Gastrocnemius medialis (tissue), 4 donors: ENCODE measurements at regions not wholly inside any gene's neighbourhood (a gene's known extent, or its start where the extent isn't known, plus 50 kb on each side); places are given as distances from the start of the nearest gene placed in this dataset.

Experiments used
- ATAC-seq, 2 donors: fragments of 150-250 bp; one replicate each; pipeline ENCODE4 v1.9.1; 2016
- DNase-seq, 2 donors: peaks; one replicate each; pipeline ENCODE4 v3.0.0-alpha.2; 2019
- H3K27ac ChIP-seq, 4 donors: fragments of 200-600 bp; sonication (generic); 1 replicate in 1 of 4; 2 replicates in 3 of 4; pipeline ENCODE4 v1.5.1; 2016 to 2018; ENCODE audit warnings: mild to moderate bottlenecking in 2 of 4, moderate library complexity in 1 of 4
- H3K27me3 ChIP-seq, 3 donors: fragments of 200-600 bp; sonication (generic) in 2 of 3; 1 replicate in 1 of 3; 2 replicates in 2 of 3; pipeline versions ENCODE4 v1.5.1 to v1.6.0; 2016 to 2019; ENCODE audit warnings: mild to moderate bottlenecking in 1 of 3, moderate library complexity in 1 of 3
- H3K36me3 ChIP-seq, 2 donors: fragments of 200-600 bp; sonication (generic) in 1 of 2; one replicate each; pipeline ENCODE4 v1.5.1; 2017 to 2018
- H3K4me1 ChIP-seq, 2 donors: fragments of 200-600 bp; sonication (generic) in 1 of 2; one replicate each; pipeline ENCODE4 v1.5.1; 2016 to 2017; ENCODE audit warnings: mild to moderate bottlenecking in 2 of 2
- H3K4me3 ChIP-seq, 4 donors: fragments of 200-600 bp; sonication (generic) in 3 of 4; 1 replicate in 1 of 4; 2 replicates in 3 of 4; pipeline ENCODE4 v1.5.1; 2016 to 2019; ENCODE audit warnings: mild to moderate bottlenecking in 2 of 4
- H3K9me3 ChIP-seq, 3 donors: fragments of 200-600 bp; sonication (generic) in 2 of 3; 1 replicate in 1 of 3; 2 replicates in 2 of 3; pipeline ENCODE4 v1.5.1; 2016 to 2019
- POLR2A ChIP-seq, 2 donors: fragments of 450-650 bp; IDR thresholded peaks; one replicate each; pipeline ENCODE4 v1.6.1; 2017; ENCODE audit warnings: antibody characterized with exemption in 2 of 2, mild to moderate bottlenecking in 2 of 2, moderate library complexity in 2 of 2
- in situ Hi-C, 4 donors: fragments of 200-750 bp; cut with MboI; loops; one replicate each; pipeline versions ENCODE4 v1.15.0 to v1.8.0; 2017; ENCODE audit warnings: low sequenced_read_pairs in 4 of 4
- intact Hi-C: fragments of 100-400 bp; cut with DNase I; formaldehyde crosslinking; loops from one replicate; pipeline ENCODE4 v1.15.1; 2023; ENCODE audit warnings: low total_unique reads
- TF ChIP-seq, protein P1 (sequence below), 5 experiments: fragments of 450-650 bp in 3 of 5; fragments of 200-600 bp in 2 of 5; sonication (generic) in 2 of 5; IDR thresholded peaks in 4 of 5; conservative IDR thresholded peaks in 1 of 5; 1 replicate in 4 of 5; 2 replicates in 1 of 5; pipeline ENCODE4 v1.5.1; 2016 to 2019; ENCODE audit warnings: antibody characterized with exemption in 5 of 5, mild to moderate bottlenecking in 3 of 5, moderate library complexity in 3 of 5

DNA sequence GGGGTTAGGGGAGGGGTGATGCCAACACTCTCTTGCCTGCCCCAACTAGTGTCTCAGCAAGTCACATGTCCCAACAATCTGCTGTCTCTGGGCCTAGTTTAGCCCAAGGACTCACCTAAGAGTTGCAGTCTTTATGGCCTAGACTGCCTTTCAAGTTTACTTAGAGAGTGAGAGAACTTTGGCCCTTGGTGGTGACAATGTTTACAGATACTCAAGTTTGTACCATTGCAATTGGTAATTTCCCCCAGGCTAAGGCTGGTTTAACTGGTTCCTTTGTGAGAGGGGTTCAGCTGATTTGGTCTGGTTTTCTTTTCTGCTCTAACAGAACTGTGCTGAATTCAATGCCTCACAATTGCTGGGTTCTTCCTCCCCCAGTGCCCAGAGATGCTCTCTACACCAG lies 1279.9 kb upstream of the EYS start:
- H3K4me3 ChIP-seq: no peak overlapping the region
- DNase-seq (no peak), ATAC-seq (no peak)
- in situ Hi-C loops: no loop called here
- H3K4me1 ChIP-seq: no peaks in the 10 kb centered on the region
- no peaks in the 10 kb centered on the region for H3K27me3 ChIP-seq
- no peaks in the 10 kb centered on the region for H3K9me3 ChIP-seq
- intact Hi-C loops: no loop called here
- no peak overlapping the region for H3K27ac ChIP-seq
- H3K36me3 ChIP-seq: no peaks in the 10 kb centered on the region
- TF ChIP-seq, protein P1, sequence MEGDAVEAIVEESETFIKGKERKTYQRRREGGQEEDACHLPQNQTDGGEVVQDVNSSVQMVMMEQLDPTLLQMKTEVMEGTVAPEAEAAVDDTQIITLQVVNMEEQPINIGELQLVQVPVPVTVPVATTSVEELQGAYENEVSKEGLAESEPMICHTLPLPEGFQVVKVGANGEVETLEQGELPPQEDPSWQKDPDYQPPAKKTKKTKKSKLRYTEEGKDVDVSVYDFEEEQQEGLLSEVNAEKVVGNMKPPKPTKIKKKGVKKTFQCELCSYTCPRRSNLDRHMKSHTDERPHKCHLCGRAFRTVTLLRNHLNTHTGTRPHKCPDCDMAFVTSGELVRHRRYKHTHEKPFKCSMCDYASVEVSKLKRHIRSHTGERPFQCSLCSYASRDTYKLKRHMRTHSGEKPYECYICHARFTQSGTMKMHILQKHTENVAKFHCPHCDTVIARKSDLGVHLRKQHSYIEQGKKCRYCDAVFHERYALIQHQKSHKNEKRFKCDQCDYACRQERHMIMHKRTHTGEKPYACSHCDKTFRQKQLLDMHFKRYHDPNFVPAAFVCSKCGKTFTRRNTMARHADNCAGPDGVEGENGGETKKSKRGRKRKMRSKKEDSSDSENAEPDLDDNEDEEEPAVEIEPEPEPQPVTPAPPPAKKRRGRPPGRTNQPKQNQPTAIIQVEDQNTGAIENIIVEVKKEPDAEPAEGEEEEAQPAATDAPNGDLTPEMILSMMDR (IDR thresholded peaks at IDR 0.05 in 4 of 5, conservative IDR thresholded peaks at IDR 0.05 in 1 of 5): no peak
- no peak for TF ChIP-seq POLR2A (IDR thresholded peaks at IDR 0.05)

DNA sequence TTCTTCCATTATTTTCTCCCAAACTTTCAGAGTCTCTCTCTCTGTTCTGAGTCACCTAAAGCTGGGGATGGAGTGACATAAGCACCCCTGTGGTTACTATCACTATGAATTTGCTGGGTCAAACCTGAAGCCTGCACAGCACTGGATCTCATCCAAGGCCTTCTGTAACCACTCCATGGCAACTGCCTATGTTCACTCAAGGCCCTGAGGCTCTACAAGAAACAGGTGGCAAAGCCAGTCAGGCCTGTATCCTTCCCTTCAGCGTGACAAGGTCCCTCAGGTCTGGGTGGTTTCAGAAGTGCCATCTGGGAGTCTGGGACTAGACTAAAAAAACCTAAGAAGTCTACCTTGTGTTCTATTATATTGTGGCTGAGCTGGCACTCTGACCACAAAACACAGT lies 1278.8 kb upstream of the EYS start:
- intact Hi-C loops (no loop called here), in situ Hi-C loops (no loop called here)
- no peak for DNase-seq
- Histone ChIP-seq H3K27ac (no peak overlapping the region), H3K4me3 (no peak overlapping the region), H3K27me3 (no peaks in the 10 kb centered on the region), H3K4me1 (no peaks in the 10 kb centered on the region), H3K36me3 (no peaks in the 10 kb centered on the region), H3K9me3 (no peaks in the 10 kb centered on the region)
- no peak for ATAC-seq
- no peak for TF ChIP-seq POLR2A (IDR thresholded peaks at IDR 0.05)
- TF ChIP-seq, protein P1 (IDR thresholded peaks at IDR 0.05 in 4 of 5, conservative IDR thresholded peaks at IDR 0.05 in 1 of 5): no peak

- in situ Hi-C loops (no loop called here), intact Hi-C loops (no loop called here)
- Histone ChIP-seq H3K27me3 (no peaks in the 10 kb centered on the region), H3K9me3 (no peaks in the 10 kb centered on the region), H3K27ac (no peak overlapping the region), H3K4me3 (no peak overlapping the region), H3K4me1 (no peaks in the 10 kb centered on the region), H3K36me3 (no peaks in the 10 kb centered on the region)
- no peak for TF ChIP-seq POLR2A (IDR thresholded peaks at IDR 0.05)
- TF ChIP-seq, protein P1 (IDR thresholded peaks at IDR 0.05 in 4 of 5, conservative IDR thresholded peaks at IDR 0.05 in 1 of 5): no peak
- no peak for DNase-seq
- no peak for ATAC-seq
Measured at GRCh38 chr6:66970373-66970772, 1263.3 kb upstream of the EYS start.

DNA sequence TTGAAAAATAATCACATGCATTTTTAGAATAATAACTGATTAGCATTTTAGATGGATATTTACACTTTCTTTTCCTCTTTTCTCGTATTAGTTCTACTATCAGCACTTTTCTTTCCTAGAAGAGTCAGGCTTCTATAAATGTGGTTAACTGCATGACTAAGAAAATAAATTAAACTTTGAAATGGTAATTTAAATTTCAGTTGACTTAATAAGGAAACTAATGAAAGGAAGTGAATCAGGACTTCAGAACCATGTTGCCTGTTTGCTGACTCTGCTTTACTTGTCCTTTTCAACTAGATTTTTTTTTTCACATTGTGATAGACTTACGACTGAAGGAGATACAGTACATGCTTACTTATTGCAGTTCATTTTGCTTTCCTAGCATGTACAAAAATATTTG lies 1258.2 kb upstream of the EYS start:
- Histone ChIP-seq H3K36me3 (no peaks in the 10 kb centered on the region), H3K27me3 (no peaks in the 10 kb centered on the region), H3K4me3 (no peak overlapping the region), H3K27ac (no peak overlapping the region), H3K4me1 (no peaks in the 10 kb centered on the region), H3K9me3 (no peaks in the 10 kb centered on the region)
- DNase-seq: no peak
- no peak for ATAC-seq
- intact Hi-C loops: no loop called here
- in situ Hi-C loops: no loop called here
- TF ChIP-seq, protein P1 (IDR thresholded peaks at IDR 0.05 in 4 of 5, conservative IDR thresholded peaks at IDR 0.05 in 1 of 5): no peak
- no peak for TF ChIP-seq POLR2A (IDR thresholded peaks at IDR 0.05)

- no peak for TF ChIP-seq POLR2A (IDR thresholded peaks at IDR 0.05)
- TF ChIP-seq, protein P1 (IDR thresholded peaks at IDR 0.05 in 4 of 5, conservative IDR thresholded peaks at IDR 0.05 in 1 of 5): no peak
- Histone ChIP-seq H3K4me3 (no peak overlapping the region), H3K36me3 (no peaks in the 10 kb centered on the region), H3K27ac (no peak overlapping the region), H3K4me1 (no peaks in the 10 kb centered on the region), H3K9me3 (no peaks in the 10 kb centered on the region), H3K27me3 (no peaks in the 10 kb centered on the region)
- in situ Hi-C loops: no loop called here
- intact Hi-C loops: no loop called here
- DNase-seq (no peak), ATAC-seq (no peak)
Measured at GRCh38 chr6:66964216-66964615, 1257.2 kb upstream of the EYS start.
